ENCODE measurements at regions not wholly inside any gene's neighbourhood (a gene's known extent, or its start where the extent isn't known, plus 50 kb on each side); places are given as distances from the start of the nearest gene placed in this dataset.

- no peak overlapping the region for H3K27ac ChIP-seq
- 68% methylated on average over 2 of the region's 3 CpGs for WGBS (ENCODE audit: insufficient coverage, low coverage, low lambda C conversion rate, missing lambda C conversion rate)
- no peaks in the 10 kb centered on the region for H3K27me3 ChIP-seq
- no peak for TF ChIP-seq CTCF (IDR thresholded peaks at IDR 0.05)
- TF ChIP-seq POLR2A (IDR thresholded peaks at IDR 0.05) = no peak
- intact Hi-C loops (cut with DNase I) = no loop called here
- H3K4me1 ChIP-seq = no peaks in the 10 kb centered on the region
- DNase-seq (no peak), ATAC-seq (no peak)
- no peaks in the 10 kb centered on the region for H3K36me3 ChIP-seq
- H3K9me3 ChIP-seq = no peaks in the 10 kb centered on the region
- no peak overlapping the region for H3K4me3 ChIP-seq
These were observed 458.6 kb downstream of the ZNF608 start for GRCh38 chr5:124287813-124288212.

GRCh38 chr5:124285733-124286132, 460.7 kb downstream of the ZNF608 start:
- 80% methylated on average over 1 of the region's 1 CpG for WGBS (ENCODE audit: insufficient coverage, low coverage, low lambda C conversion rate, missing lambda C conversion rate)
- TF ChIP-seq CTCF (IDR thresholded peaks at IDR 0.05) (no peak), POLR2A (IDR thresholded peaks at IDR 0.05) (no peak)
- H3K4me3 ChIP-seq = no peak overlapping the region
- ATAC-seq (no peak), DNase-seq (no peak)
- H3K27ac ChIP-seq = no peak overlapping the region
- no peaks in the 10 kb centered on the region for H3K27me3 ChIP-seq
- no peaks in the 10 kb centered on the region for H3K4me1 ChIP-seq
- no peaks in the 10 kb centered on the region for H3K9me3 ChIP-seq
- H3K36me3 ChIP-seq = no peaks in the 10 kb centered on the region
- intact Hi-C loops (cut with DNase I) = no loop called here

GRCh38 chr5:124285071-124285470, 461.4 kb downstream of the ZNF608 start:
- intact Hi-C loops (cut with DNase I) = no loop called here
- Histone ChIP-seq H3K36me3 (no peaks in the 10 kb centered on the region), H3K27me3 (no peaks in the 10 kb centered on the region), H3K9me3 (no peaks in the 10 kb centered on the region), H3K4me3 (no peak overlapping the region), H3K27ac (no peak overlapping the region), H3K4me1 (no peaks in the 10 kb centered on the region)
- DNase-seq = no peak
- WGBS (ENCODE audit: insufficient coverage, low coverage, low lambda C conversion rate, missing lambda C conversion rate) = 77% methylated on average over 4 of the region's 4 CpGs
- no peak for ATAC-seq
- TF ChIP-seq POLR2A (IDR thresholded peaks at IDR 0.05) (no peak), CTCF (IDR thresholded peaks at IDR 0.05) (no peak)

- H3K4me1 ChIP-seq = no peaks in the 10 kb centered on the region
- H3K27ac ChIP-seq = no peak overlapping the region
- no peak for ATAC-seq
- H3K9me3 ChIP-seq = no peaks in the 10 kb centered on the region
- intact Hi-C loops (cut with DNase I) = no loop called here
- 36% methylated on average over 2 of the region's 2 CpGs for WGBS (ENCODE audit: insufficient coverage, low coverage, low lambda C conversion rate, missing lambda C conversion rate)
- no peak for DNase-seq
- TF ChIP-seq CTCF (IDR thresholded peaks at IDR 0.05) (no peak), POLR2A (IDR thresholded peaks at IDR 0.05) (no peak)
- no peaks in the 10 kb centered on the region for H3K36me3 ChIP-seq
- no peak overlapping the region for H3K4me3 ChIP-seq
- H3K27me3 ChIP-seq = no peaks in the 10 kb centered on the region
These were observed 463.4 kb downstream of the ZNF608 start for GRCh38 chr5:124283031-124283430.

- Histone ChIP-seq H3K4me1 (no peaks in the 10 kb centered on the region), H3K27ac (no peak overlapping the region), H3K36me3 (no peaks in the 10 kb centered on the region), H3K9me3 (no peaks in the 10 kb centered on the region), H3K4me3 (no peak overlapping the region), H3K27me3 (no peaks in the 10 kb centered on the region)
- DNase-seq = no peak
- ATAC-seq = no peak
- TF ChIP-seq CTCF (IDR thresholded peaks at IDR 0.05) (no peak), POLR2A (IDR thresholded peaks at IDR 0.05) (no peak)
- 71% methylated on average over 4 of the region's 4 CpGs for WGBS (ENCODE audit: insufficient coverage, low coverage, low lambda C conversion rate, missing lambda C conversion rate)
- intact Hi-C loops (cut with DNase I) = no loop called here
These were observed 466.4 kb downstream of the ZNF608 start for GRCh38 chr5:124280079-124280478.

All from right lobe of liver (tissue), 6 donors.